GM12892 (cell line): ENCODE measurements at regions not wholly inside any gene's neighbourhood (a gene's known extent, or its start where the extent isn't known, plus 50 kb on each side); places are given as distances from the start of the nearest gene placed in this dataset.

Experiments used
- POLR2A ChIP-seq: IDR thresholded peaks from 2 replicates; pipeline ENCODE4 v1.6.1; 2011; ENCODE audit warnings: low read depth, low read length, control low read depth
- POLR2AphosphoS5 ChIP-seq: IDR thresholded peaks from 2 replicates; pipeline ENCODE4 v1.6.1; 2011; ENCODE audit warnings: low read depth, low read length, control low read depth

DNA sequence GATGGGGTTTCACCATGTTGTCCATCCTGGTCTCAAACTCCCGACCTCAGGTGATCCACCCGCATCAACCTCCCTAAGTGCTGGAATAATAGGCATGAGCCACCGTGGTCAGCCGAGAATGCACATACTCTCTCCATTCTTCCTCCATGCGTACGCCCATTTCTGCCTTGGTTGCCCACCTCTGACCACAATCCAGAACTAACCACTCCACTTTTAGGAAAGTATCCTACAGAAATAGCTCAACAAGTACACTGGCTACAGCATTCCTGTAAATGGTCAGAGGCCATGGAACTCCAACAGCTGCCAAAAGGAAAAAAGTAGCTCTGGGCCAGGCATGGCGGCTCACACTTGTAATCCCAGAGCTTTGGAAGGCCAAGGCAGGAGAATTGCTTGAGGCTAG is 60.7 kb downstream of the IRF2BPL start:
- TF ChIP-seq POLR2A (no peak), POLR2AphosphoS5 (no peak)
